AG09319 (cell line): ENCODE measurements at regions not wholly inside any gene's neighbourhood (a gene's known extent, or its start where the extent isn't known, plus 50 kb on each side); places are given as distances from the start of the nearest gene placed in this dataset.
"Not testable (repeated sequence)": the region's sequence is repeated elsewhere in the genome, so short reads cannot be mapped to it uniquely, and the experiment has no call there.

Experiments used
- DNase-seq: peaks from one replicate; pipeline ENCODE4 v3.0.0-alpha.2; 2010; ENCODE audit warnings: low read depth; ENCODE audit errors: extremely low read depth
- TF ChIP-seq, protein P1 (sequence below): IDR thresholded peaks from 2 replicates; pipeline ENCODE4 v1.5.1; 2011; ENCODE audit warnings: low read depth, mild to moderate bottlenecking, inconsistent platforms, low read length, moderate library complexity

DNA sequence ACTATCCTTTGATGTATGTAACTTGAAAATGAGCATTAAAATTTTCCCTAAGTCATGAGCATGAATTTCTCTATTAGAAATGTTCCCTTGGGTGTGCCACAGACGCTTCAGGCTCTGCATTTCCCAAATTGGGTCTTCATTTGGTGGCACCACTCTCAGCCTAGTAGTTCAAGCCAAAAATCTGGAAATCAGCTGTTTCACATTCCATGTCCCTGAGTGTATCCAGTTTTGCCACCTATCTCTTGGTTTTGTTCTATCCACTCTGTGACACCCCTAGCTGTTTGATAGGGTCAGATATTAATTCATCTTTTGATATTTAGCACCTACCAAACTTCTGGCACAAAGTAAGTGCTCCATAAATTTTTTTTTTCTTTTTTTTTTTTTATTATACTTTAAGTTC, 89.5 kb upstream of the DPH5 start:
- no peak for DNase-seq
- TF ChIP-seq, protein P1, sequence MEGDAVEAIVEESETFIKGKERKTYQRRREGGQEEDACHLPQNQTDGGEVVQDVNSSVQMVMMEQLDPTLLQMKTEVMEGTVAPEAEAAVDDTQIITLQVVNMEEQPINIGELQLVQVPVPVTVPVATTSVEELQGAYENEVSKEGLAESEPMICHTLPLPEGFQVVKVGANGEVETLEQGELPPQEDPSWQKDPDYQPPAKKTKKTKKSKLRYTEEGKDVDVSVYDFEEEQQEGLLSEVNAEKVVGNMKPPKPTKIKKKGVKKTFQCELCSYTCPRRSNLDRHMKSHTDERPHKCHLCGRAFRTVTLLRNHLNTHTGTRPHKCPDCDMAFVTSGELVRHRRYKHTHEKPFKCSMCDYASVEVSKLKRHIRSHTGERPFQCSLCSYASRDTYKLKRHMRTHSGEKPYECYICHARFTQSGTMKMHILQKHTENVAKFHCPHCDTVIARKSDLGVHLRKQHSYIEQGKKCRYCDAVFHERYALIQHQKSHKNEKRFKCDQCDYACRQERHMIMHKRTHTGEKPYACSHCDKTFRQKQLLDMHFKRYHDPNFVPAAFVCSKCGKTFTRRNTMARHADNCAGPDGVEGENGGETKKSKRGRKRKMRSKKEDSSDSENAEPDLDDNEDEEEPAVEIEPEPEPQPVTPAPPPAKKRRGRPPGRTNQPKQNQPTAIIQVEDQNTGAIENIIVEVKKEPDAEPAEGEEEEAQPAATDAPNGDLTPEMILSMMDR = no peak

DNA sequence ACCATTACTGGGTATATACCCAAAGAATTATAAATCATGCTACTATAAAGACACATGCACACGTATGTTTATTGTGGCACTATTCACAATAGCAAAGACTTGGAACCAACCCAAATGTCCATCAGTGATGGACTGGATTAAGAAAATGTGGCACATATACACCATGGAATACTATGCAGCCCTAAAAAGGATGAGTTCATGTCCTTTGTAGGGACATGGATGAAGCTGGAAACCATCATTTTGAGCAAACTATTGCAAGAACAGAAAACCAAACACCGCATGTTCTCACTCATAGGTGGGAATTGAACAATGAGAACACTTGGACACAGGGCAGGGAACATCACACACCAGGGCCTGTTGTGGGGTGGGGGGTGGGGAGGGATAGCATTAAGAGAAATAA, 88.5 kb upstream of the DPH5 start:
- DNase-seq = not testable (repeated sequence)

DNA sequence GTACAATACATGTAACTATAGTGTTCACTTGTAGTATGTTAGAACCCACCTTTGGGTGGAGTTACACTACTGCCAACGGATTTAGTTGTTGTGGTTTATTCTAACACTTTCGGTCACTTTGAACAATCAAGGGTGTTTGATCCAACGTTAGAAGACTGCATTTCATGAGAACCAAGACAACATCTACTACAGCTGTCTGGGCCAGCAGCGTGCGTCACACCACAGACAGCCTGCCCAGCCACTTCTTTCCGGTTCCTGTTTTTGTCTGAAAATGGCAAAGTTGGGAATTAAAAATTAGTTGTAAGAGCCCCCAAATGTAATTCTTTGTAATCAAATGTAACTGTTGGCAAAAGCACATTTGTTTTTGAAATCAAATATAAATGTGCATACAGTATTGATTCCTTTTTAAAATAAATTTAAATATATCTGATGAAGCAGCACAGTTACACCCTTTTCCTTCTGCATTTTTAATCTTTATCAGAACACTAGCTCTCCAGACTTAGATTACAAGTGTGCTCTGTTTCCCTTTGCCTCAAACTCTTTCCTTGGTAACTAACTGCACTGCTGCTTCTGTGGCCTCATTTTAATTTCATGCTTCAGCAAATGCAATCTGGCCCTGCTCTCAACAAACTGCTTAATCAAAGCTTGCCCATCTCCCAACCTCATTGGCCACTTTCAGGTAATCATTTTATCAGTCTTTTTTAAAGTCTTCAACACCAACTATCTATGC, 86.6 kb upstream of the DPH5 start:
- DNase-seq = no peak
- TF ChIP-seq, protein P1 = no peak

DNA sequence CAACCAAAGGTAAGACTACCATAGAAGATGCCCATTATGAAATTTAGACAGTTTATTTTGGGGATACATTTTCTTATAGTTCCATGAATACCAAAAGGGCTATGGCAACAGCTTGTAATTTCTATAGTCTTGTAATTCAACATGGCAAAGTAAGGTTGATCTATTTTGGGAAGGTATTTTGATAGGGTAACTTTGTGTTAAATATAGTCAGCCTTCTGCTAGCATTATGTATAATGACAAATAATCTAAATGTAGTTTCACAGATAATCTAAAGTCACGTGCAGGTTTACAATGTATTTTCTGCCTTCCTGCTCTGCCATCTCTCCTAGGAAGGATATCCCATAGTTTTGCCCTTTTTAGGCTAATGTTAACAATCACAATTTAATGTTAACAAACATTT, 85.9 kb upstream of the DPH5 start:
- no peak for DNase-seq
- TF ChIP-seq, protein P1 = no peak

DNA sequence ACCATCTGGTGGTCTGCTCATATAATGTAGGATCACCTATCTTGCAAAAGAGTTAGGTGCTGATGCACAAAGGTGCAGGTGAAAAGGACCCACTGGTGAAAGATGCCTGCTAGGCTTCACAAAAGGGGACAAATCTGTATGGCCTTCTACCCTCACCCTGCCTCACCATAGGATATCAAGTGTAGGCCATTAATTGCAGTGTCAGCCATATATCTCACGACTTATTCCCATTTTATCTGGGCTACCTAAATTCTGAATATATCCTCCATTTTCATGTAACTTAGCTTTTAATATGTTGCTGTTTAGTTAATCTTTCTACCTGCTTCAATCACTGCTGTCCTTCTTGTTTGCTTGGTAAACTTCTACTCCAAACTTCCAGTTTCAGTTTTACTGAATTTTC, 84.2 kb upstream of the DPH5 start:
- no peak for DNase-seq
- TF ChIP-seq, protein P1 = no peak

DNA sequence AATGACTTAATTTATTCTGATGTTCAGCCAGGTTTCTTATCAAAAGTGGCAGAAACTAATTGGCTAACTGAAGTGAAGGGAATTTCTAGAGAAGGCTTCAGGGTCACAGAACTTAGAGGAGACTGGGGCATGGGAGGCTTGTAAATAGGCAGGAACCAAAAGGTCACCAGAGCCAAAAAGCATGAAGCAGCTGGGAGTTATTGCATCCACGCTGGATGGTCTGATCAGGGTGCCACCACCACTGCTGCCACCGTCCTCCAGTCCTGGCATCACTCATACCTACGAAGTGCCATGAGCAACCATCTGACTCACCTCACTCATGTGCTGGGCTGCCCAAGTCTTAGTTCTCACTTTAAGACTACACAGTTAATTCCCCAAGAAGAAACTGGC, 82.5 kb upstream of the DPH5 start:
- no peak for DNase-seq
- TF ChIP-seq, protein P1 = no peak

DNA sequence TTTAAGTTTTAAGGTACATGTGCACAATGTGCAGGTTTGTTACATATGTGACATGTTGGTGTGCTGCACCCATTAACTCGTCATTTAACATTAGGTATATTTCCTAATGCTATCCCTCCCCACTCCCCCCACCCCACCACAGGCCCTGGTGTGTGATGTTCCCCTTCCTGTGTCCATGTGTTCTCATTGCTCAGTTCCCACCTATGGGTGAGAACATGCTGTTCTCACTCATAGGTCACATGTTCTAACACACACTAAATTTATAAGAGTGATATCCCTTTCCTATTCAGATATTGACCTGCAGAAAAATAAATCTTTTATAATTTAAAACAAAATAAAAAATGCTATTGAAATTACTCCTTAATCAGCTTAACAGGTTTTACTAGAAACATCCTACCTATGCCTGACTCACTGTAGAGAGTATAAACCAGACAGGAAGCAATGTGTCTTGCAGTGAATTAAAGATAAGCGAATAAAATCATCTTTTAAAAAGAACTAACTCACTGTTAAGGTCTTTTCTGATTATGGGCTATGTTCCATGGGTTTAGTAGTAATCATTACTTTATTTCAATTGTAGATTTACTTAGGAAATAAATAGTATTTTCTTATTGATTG, 82.0 kb upstream of the DPH5 start:
- DNase-seq = no peak
- TF ChIP-seq, protein P1 = no peak

DNA sequence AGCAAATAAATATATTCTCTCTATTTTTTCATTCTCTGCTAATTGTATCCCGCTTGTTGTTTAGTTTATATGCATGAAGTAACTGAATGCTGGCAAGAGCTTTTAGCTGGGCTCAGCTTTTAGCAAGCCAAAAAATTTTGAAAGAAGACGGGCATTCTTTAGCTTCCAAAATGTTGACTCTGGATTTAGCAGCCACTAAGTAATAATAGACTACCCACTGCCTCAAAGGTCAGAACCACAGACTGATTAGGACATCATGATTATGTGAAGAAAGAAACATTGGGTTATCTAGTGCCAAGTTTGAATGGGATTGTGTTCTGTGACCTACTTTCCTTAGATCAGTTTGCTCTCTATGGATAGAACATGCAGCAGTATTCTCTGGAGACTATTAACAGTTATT, 80.3 kb upstream of the DPH5 start:
- DNase-seq = peak; percentile 68
- TF ChIP-seq, protein P1 = no peak
